ENCODE measurements at regions not wholly inside any gene's neighbourhood (a gene's known extent, or its start where the extent isn't known, plus 50 kb on each side); places are given as distances from the start of the nearest gene placed in this dataset.

GRCh38 chr15:88397506-88397905 is 69.7 kb downstream of the MRPL46 start:
- TF ChIP-seq CTCF (IDR thresholded peaks at IDR 0.05 in 8 of 11, conservative IDR thresholded peaks at IDR 0.05 in 3 of 11) (no peak), POLR2AphosphoS5 (IDR thresholded peaks at IDR 0.05) (no peak), POLR2A (IDR thresholded peaks at IDR 0.05) (no peak)
